Right kidney (tissue), 1 donor: ENCODE measurements at regions not wholly inside any gene's neighbourhood (a gene's known extent, or its start where the extent isn't known, plus 50 kb on each side); places are given as distances from the start of the nearest gene placed in this dataset.

Experiments used
- DNase-seq: peaks from one replicate; pipeline ENCODE4 v3.0.0-alpha.2; 2016

DNA sequence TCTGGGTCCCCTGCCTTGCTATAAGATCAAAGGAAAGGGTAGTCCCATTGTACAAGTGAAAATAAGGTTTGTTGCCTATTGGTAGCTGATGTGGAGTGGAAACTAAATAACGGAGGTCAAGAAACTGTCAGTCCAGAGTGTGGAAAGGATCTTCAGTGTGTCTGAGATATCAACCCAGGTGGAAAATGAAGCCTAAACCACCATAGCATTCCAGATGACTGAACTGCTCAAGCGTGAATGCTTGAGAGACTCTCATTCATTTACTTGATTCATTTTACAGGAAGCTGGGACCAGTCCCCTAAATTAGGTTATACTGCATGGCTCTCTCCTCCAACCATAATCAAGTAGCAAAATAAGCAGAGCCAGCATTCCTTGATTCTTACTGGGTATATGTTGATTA, 116.0 kb upstream of the SLC28A3 start:
- no peak for DNase-seq

DNA sequence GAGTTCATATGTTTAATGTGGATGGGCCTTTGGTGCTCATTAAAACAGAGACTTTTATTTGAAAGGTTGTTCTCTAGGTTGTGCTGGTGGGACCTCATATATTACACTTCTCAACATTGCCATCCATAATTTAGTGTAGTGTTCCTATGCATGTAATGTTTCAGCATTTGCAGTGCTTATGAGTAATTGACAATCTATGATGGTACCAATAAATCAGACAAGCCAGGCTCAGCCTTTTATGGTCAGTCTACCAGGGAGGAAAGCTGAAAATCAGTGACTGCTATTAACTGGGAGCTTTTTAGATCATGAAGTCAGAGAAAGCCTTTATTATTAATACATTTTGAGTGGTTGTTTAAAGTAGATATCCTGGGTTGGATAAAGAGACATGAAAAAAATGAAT, 120.1 kb upstream of the SLC28A3 start:
- no peak for DNase-seq

DNA sequence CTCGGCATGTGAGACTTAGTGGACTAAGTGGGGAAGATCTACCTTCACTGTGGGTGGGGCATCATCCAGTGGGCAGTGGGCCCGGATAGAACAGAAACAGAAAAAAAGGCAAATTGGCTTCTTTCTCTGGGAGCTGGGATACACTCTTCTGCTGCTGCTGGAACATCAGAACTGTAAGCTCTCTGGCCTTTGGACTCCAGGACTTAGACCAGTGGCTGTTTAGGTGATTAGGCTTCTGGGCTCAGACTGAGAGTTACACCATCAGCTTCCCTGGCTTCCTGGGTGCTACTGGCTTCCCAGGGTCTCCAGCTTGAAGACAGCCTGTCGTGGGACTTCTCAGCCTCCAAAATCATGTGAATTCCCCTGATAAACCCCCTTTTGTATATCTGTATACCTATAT, 122.7 kb upstream of the SLC28A3 start:
- DNase-seq = no peak

DNA sequence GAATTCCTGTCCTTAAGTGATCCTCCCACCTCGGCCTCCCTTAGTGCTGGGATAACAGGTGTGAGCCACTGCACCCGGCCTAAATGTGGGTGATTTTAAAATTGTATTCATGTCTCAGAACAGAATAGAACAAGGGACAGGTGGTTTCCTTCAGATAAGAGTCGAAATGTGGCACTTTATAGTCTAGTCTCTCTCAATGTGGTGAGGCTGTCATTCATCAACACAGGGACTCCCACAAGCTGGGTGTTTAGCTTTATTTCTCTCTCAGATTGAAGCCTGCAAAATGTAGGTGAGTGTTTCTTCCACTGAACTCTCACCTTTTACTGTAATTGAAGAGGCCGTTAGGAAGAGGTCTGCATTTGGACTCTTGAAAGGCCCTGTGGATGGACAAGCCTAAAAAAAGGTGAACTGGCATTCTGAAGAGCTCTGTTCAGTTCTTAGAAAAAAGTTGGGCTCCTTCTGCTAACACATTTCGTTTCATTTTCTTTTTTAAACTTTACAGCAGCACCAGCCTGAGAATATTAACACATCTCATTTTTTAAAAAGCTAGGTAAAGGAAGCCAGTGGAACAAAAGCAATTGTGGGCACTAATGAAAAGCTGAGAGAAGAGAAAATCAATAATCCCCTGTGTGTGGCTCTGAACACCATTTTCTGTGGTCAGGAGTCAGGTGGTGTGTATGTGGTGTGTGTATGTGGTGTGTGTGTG, 126.2 kb upstream of the SLC28A3 start:
- DNase-seq = no peak

DNA sequence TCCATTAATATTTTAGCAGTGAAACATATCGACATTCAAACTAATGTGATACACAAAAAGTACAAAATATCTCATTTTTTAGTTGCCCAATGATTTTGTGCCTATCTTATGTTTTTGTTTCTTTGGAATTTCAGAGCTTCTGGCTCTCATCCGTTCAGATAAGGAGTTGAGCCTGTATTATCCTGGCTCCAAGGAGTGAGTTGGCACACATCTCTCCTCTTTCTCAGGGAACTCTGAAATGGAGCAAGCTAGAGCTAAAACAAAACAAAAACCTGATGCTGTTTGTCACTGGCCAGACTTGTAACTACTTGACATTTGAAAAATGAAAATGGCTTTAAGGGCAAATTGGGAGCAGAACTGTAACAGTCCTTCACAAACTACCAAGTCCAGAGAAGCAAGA, 131.3 kb upstream of the SLC28A3 start:
- DNase-seq = no peak

DNA sequence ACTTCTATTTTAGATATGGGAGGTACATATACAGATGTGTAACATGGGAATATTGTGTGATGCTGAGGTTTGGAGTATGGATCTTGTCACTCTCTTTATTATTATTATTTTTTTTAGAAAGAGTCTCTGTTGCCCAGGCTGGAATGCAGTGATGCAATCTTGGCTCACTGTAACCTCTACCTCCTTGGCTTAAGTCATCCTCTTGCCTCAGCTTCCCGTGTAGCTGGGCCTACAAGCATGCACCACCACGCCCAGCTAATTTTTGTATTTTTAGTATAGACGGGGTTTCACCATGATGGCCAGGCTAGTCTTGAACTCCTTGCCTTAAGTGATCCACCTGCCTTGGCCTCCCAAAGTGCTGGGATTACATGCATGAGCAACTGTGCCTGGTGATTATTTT, 138.4 kb upstream of the SLC28A3 start:
- no peak for DNase-seq

DNA sequence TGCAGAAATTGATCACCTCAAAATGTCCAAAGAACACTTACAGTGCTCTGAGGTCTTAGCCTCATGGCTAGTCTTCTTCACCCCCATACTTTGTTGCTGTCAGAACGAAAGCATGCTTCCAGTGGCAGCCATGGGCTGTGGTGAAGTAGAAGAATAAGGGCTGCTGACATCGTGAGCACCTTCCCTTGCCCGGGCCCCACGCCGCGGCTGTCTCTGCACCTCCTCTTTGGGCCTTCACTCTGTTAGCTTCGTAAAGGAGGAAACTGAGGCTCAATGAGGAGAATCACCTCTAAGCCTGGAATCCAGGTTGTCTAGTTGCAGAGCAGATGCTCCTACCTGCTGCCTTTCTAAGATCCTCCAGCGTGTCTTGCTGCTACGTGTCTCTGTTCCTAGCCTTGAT, 139.5 kb upstream of the SLC28A3 start:
- DNase-seq = no peak

DNA sequence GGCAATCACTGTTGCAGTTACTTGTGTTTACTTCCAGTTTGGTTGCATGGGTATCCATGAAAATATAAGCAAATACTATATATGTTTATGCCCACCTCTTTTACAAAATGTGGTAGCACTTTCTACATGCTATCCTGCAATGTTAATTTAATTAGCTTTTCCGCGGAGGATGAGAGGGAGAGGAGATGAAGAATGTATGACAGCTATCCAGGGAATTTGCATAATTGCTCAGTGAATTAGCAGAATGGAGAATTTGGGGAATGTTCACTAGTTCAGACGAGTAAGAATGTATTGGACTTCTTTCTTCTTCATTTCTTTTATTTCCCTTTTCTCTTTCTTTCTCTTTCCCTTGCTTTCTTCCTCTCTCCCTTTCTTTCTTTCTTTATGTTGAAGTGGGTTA, 140.7 kb upstream of the SLC28A3 start:
- no peak for DNase-seq

DNA sequence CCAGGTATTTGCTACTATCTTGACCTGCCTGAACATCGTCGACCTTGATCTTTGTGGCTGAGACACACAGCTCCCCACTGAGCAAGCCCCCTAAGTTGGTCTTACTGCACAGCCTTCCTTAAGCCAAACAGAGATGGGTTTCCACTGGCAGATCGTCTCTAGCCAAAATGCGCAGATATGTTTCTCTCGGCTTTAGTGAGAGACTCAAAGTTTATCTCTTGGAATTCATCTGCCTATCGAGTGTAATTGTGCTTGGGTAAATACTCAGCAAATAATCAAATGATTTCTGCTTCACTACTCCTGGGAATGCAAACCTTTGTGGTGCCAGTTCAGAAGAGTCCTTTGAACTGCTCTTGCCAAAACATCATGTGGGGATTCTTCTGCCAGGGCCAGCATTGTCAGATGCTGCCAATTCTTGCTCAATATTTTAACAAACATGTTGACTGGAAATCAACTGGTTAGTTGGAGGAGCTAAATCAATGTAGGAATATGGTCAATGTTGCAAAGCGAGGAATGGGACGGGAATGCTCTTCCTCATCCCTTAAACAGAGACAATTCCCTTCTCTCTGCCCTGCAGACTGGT, 141.2 kb upstream of the SLC28A3 start:
- DNase-seq = no peak

DNA sequence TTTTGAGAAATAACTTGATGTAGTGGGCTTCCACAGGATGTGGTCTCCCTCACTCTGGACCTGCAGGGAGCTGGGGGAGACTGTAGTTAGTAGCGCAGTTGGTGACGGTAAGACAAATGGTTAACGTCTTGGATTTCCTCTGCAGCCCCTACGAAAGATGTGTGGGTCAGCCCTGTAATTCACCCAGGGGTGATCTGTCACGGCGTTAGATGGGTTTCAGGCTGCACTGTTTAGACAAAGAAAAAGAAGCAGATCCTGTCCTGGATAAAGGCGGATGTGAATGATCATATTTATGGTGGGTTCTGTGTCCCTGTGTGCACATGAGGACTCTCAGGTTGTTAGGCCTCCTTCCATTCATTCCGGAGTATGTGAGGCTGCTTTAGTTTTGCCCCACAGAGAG, 142.0 kb upstream of the SLC28A3 start:
- peak; percentile 50 for DNase-seq

DNA sequence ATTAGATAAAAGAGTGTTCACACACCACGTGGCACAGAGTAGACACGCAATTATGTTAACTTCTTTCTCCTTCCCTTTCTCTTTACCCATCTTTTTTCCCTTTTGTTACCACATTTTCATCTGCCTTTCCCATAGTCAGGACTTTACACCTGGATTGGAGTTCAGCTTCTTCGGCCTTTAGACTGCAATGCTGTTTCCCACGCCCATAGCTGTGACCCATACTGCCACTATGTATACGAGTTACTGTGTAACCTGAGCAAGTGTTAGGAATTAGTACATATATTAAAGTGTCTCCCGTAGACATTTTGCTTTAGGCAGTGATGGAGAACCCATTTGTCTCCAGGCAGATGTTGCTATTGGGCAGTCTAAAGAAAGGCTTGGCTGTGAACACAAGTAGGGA, 143.6 kb upstream of the SLC28A3 start:
- no peak for DNase-seq

DNA sequence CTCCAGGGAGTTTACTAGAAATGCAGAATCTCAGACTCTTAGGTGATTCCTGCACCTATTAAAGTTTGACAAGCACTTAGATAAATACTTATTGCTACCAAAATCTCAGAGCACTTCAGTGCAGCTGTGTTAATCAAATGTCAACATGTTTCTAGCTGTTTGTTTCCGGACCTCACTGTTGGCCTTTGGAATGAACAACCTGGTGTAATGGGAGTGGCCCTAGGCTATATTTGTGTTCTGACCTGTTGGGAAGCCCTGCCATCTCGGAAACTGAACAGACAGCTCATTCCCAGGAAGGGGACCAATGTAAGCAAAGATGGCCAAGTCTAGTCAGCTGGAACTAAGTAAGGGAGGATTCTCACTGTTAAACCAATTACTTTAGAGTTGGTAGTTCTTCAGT, 145.0 kb upstream of the SLC28A3 start:
- no peak for DNase-seq

DNA sequence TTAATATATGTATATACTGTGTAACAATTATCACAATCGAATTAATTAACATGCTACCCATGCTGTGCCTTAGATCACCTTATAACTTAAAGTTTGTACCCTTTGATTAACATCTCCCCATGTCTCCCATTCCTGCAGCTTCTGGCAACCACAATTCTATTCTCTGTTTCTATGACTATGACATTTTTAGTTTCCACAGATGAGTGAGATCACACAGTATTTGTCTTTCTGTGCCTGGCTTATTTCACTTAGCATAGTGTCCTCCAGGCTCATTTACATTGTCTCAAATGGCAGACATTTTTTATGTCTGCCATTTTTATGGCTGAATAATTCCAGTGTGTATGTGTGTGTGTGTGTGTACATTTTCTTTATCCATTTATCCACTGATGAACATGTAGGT, 146.1 kb upstream of the SLC28A3 start:
- no peak for DNase-seq

DNA sequence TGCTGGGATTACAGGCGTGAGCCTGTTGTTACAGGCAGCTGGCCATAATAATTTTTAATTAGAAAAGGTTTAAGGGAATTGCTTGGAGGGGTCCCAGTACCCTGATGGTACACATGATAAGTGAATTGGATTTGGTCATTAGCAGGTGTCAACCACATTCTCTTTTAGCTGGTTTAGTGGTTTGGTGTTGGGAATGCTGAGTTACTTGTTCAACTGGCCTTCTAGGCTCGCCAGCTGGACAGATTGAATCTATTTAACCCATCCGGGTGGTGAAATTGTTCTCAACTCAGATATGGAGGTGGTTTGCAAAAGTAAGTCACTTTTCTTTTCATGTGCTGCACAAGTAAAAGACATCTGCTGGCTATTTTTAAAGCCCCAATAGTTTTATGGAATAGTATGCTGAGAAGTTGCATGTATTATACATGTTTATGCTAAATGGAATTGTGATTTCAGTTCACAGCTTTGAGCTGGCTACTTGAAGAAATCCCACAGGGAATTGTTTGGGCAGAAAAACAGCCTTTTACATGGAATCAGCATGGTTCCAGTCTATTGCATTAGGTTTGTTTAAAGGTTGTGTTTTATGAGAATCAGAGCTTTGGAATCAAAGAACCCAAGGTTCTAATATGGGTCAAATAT, 149.8 kb upstream of the SLC28A3 start:
- no peak for DNase-seq

DNA sequence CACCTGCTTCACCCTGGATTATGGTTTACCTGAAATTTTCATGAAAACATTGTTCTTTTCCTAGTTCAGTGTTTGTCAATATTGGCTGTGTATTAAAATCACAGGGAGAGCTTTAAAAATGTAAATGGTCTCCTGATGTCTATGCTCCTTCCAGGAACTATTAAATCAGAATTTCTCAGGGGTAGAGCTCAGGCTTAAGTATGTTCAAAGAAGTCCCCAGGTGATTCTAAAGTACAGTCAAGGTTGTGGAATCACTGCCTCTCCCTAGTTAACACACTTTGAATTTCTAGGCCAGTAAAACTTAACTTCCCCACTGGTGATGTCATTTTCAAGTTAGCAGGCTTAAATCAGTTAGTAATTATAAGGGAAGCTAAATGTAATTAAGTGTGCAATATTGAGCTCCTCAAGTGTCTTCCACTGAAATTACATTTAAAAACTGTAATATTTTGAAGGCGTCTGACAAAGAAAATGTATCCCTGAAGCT, 150.3 kb upstream of the SLC28A3 start:
- DNase-seq = no peak

DNA sequence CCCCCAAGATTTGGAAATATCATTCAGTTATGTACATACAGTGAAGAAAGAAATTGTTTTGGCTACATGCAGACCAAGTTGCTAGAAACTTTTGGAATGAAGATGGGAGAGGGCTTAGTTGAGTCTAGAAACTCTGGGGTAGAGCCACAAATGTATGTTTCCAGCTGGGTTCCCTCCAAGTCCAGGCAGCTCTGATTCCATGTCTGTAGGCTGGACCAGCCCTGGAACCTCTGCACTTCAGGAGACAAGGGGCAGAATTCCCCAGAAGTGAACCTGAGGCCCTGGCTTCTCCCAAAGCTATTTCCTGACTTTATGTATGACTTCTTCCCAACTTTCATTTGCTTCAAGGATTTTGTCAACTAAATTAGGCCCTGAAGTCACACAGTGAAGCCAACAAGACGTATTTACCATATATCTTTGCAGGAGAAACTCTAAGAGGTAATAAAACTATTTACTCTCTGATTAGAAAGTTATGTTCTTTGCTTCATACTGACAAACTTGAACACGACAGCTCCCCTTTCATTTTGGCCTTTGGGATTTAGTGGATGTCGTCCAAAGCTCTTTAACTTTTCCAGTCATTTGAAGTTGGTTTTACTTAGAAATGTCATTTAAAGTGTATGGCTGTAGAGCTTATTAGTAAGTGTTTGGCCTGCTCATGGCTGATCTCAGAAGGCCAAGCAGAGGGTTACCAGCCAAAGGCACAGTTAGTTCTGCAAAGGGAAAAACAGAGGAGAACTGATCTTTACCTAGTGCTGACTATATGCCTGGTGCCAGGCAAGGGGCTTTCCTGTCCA, 152.0 kb upstream of the SLC28A3 start:
- DNase-seq = peak; percentile 27

DNA sequence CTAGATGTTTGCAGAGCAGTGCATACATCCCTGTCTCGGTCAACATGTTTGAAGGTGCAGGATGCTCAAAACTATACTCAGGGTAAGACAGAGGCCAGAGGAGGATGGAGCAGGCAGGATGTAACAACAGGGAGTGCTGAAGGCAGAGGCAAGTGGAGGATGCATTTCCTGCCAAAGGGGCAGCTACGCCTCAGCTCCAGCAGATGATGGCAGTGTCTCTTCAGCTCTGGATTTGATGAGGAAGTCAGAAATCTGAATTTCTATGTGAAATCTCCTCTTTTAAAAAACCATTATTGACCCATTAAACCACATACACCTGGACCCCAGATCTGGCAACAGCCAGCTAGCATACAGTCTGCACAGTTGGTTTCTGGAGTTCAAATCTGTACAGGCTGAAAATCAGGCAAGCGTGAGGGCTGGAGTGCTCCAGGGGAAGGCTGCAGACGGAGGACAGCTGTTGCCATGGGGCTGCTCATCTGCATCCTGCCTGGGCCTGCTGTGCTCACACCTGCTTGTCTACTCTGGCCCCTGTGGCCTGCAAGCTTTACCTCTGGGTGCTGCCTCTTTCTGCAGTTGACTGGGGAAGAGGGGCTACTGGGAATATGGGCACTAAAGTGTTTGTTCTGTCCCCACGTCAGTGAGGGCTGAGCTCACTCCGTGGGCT, 152.9 kb upstream of the SLC28A3 start:
- peak; percentile 26 for DNase-seq

DNA sequence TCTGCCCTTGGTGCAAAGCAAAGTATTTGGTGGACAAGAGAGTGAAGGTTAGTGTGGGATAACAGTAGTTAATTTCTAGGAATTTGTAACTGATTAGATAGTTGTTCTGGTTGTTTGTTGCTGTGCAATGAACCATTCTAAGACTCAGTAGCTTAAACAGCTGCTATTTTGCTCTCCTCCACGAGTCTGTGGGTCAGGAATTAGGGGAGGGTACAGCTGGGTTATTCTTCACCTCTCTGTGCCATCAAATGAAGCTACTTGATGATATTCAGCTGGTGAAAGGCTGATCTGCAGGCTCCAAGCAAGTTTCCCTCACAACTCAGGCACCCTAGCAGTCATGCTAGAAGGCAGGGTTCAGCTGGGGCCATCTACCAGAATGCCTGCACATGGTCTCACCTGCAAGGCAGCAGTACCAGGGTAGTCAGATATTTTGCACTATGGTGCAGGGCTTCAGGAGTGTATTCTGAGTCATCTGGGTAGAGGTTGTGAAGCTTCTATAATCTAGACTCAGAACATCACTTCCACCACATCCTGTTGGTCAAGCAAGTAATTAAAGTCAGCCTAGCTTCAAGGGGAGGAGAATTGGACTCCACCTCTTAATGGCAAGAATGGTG, 159.5 kb upstream of the SLC28A3 start:
- no peak for DNase-seq

DNA sequence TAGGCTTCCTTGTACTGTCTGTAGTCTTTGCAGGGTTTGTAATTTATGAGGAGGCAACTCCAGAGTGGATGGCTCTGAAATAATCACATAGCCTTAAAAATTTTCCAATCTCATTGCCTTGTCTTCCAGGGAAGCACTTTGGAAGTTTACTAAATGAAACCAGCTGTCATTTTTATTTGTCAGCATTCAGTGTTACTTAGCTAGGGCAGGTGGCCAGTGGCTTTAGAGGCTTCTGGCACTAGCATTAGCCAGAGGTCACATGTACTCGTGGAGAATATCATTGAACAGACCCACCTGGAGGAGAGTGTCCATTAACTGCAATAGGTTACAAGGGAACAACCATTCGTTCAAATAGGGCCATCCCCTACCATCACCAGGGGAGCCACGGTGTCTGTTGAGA, 160.3 kb upstream of the SLC28A3 start:
- DNase-seq = no peak

DNA sequence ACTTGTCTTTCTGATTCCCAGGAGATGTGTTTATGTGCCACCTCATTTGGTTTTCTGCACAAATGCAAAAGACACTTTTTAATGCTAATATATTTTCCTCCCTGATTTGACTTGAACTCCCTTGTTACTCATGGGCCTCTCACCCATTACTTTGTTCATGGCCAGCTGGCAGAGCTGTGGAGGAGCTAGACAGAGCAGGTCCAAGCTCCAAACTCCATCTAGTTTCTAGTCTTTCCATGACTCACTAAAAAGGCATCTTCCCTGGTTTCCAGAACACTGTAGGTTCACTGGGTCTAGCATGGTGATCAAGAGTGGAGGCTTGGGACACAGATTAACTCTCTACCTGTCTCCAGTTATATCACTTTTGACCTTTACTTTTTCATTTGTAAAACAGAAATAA, 161.0 kb upstream of the SLC28A3 start:
- no peak for DNase-seq

DNA sequence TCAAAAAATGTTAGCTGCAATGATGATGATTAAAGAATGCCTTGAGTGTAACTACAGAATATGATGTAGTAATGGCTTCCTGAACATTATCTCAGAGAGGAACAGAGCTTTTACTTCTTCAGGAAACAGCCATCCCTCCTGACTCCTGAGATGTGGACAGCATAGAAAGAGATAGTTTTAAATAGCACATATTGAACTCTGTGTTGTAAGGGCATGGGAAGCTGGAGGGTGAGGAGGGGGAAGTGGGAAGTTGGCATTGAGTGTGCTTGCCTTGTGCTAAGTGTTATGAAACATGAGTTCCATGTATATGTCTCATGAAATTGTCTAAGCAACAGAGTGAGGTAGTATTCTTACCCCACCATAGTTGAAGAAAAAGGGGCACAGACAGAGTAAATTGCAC, 161.5 kb upstream of the SLC28A3 start:
- no peak for DNase-seq

DNA sequence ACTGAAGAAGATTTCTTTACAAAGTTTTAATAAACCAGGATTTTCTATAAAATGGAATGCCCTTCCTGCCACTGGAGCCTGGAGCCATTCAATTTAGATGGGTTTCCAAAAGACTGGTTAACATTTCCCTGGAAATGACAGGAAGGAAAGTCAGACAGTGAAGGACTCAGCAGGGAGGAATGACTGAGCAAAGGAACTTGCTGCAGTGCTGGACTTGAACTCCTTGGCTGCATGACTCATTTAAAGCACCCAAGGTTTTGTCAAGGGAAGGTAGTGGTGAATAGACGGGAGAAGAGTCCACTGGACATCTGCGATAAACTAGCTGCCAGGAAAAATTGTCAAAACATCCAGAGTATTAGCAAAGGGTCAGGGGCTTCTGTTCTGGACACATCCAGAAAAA, 163.8 kb upstream of the SLC28A3 start:
- no peak for DNase-seq
